ENCODE measurements at regions not wholly inside any gene's neighbourhood (a gene's known extent, or its start where the extent isn't known, plus 50 kb on each side); places are given as distances from the start of the nearest gene placed in this dataset.
"Not testable (repeated sequence)": the region's sequence is repeated elsewhere in the genome, so short reads cannot be mapped to it uniquely, and the experiment has no call there.

DNA sequence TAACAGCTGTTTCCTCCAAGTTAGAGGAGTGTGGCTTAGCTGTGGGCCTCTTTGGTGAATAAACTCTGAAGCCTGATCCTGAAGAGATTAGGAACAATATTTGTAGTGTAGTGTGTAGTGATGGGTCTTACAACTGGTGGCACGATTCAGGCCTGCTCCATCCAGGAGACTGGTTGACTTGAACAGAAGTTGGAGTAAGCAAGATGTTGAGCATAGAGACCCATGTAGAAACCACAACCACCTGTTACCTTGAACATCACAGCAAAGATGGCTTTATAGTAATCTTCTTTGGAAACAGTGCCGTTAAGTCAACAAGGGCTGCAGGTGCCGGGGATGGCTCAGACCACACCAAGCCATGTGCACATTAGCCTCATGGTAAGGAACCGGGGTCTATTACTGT lies 74.2 kb upstream of the RASGRP1 start:
- TF ChIP-seq SMC3 (conservative IDR thresholded peaks at IDR 0.05; ENCODE audit: poor library complexity) (no peak), EZH2 (IDR thresholded peaks at IDR 0.05; ENCODE audit: borderline replicate concordance, insufficient read depth, low read length, poor library complexity, severe bottlenecking) (no peak), TAF1 (IDR thresholded peaks at IDR 0.05; ENCODE audit: low read depth) (no peak), EP300 (conservative IDR thresholded peaks at IDR 0.05; ENCODE audit: poor library complexity, severe bottlenecking) (no peak), RAD21 (conservative IDR thresholded peaks at IDR 0.05) (no peak), MXI1 (conservative IDR thresholded peaks at IDR 0.05; ENCODE audit: poor library complexity, severe bottlenecking) (no peak), POLR2AphosphoS5 (IDR thresholded peaks at IDR 0.05) (no peak)
- TF ChIP-seq, protein P1, sequence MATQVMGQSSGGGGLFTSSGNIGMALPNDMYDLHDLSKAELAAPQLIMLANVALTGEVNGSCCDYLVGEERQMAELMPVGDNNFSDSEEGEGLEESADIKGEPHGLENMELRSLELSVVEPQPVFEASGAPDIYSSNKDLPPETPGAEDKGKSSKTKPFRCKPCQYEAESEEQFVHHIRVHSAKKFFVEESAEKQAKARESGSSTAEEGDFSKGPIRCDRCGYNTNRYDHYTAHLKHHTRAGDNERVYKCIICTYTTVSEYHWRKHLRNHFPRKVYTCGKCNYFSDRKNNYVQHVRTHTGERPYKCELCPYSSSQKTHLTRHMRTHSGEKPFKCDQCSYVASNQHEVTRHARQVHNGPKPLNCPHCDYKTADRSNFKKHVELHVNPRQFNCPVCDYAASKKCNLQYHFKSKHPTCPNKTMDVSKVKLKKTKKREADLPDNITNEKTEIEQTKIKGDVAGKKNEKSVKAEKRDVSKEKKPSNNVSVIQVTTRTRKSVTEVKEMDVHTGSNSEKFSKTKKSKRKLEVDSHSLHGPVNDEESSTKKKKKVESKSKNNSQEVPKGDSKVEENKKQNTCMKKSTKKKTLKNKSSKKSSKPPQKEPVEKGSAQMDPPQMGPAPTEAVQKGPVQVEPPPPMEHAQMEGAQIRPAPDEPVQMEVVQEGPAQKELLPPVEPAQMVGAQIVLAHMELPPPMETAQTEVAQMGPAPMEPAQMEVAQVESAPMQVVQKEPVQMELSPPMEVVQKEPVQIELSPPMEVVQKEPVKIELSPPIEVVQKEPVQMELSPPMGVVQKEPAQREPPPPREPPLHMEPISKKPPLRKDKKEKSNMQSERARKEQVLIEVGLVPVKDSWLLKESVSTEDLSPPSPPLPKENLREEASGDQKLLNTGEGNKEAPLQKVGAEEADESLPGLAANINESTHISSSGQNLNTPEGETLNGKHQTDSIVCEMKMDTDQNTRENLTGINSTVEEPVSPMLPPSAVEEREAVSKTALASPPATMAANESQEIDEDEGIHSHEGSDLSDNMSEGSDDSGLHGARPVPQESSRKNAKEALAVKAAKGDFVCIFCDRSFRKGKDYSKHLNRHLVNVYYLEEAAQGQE (IDR thresholded peaks at IDR 0.05; ENCODE audit: borderline replicate concordance) = no peak
- TF ChIP-seq, protein P2, sequence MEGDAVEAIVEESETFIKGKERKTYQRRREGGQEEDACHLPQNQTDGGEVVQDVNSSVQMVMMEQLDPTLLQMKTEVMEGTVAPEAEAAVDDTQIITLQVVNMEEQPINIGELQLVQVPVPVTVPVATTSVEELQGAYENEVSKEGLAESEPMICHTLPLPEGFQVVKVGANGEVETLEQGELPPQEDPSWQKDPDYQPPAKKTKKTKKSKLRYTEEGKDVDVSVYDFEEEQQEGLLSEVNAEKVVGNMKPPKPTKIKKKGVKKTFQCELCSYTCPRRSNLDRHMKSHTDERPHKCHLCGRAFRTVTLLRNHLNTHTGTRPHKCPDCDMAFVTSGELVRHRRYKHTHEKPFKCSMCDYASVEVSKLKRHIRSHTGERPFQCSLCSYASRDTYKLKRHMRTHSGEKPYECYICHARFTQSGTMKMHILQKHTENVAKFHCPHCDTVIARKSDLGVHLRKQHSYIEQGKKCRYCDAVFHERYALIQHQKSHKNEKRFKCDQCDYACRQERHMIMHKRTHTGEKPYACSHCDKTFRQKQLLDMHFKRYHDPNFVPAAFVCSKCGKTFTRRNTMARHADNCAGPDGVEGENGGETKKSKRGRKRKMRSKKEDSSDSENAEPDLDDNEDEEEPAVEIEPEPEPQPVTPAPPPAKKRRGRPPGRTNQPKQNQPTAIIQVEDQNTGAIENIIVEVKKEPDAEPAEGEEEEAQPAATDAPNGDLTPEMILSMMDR (IDR thresholded peaks at IDR 0.05; ENCODE audit: poor library complexity, severe bottlenecking) = no peak
- H3K27ac ChIP-seq (ENCODE audit: low read length) = no peak overlapping the region

DNA sequence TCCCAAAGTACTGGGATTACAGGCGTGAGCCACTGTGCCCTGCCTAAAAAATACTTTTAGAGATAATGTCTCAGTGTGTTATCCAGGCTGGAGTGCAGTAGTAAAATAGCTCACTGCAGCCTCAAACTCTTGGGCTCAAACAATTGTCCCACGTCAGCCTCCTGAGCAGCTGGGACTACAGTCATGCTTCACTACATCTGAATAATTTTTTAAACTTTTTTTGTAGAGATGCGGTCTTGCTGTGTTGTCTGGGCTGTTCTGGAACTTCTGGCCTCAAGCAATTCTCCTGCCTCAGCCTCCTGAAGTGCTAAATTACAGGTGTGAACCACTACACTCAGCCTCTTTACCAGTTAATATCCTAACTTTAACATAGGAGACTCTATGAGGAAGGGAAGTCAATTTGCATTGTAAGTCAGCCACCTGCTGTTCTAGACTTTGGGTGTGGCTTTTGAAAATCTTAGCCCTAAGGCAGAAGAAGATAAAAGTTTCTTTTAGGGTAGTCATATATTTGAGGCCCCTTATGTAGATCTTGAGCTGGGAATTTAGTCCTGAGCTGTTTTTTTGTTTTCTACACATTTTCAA lies 78.2 kb upstream of the RASGRP1 start:
- Histone ChIP-seq H3K36me3 (ENCODE audit: insufficient read depth, low read length) (no peaks in the 10 kb centered on the region), H3K79me2 (replicated peaks; ENCODE audit: insufficient read depth, low read length) (no peaks in the 10 kb centered on the region), H3K27ac (ENCODE audit: low read length) (no peak overlapping the region), H3K9me2 (ENCODE audit: insufficient read depth, low read length) (no peaks in the 10 kb centered on the region), H3K4me3 (ENCODE audit: low read length) (no peak overlapping the region), H4K20me1 (ENCODE audit: insufficient read depth) (no peaks in the 10 kb centered on the region), H3K4me2 (ENCODE audit: low read length) (no peak overlapping the region), H2AFZ (ENCODE audit: low read depth, low read length) (no peak overlapping the region), H3F3A (ENCODE audit: insufficient read depth, low read length, poor library complexity, severe bottlenecking) (no peaks in the 10 kb centered on the region), H3K9me3 (ENCODE audit: low read length) (no peaks in the 10 kb centered on the region), H3K9ac (ENCODE audit: low read length) (no peak overlapping the region), H3K27me3 (ENCODE audit: insufficient read depth, low read depth, low read length) (no peaks in the 10 kb centered on the region)
- no peak for TF ChIP-seq TAF1 (IDR thresholded peaks at IDR 0.05; ENCODE audit: low read depth)
- no peak for TF ChIP-seq RAD21 (conservative IDR thresholded peaks at IDR 0.05)
- TF ChIP-seq EP300 (conservative IDR thresholded peaks at IDR 0.05; ENCODE audit: poor library complexity, severe bottlenecking) = no peak
- TF ChIP-seq, protein P1 (IDR thresholded peaks at IDR 0.05; ENCODE audit: borderline replicate concordance) = no peak
- TF ChIP-seq POLR2AphosphoS5 (IDR thresholded peaks at IDR 0.05) = no peak
- no peak for TF ChIP-seq MXI1 (conservative IDR thresholded peaks at IDR 0.05; ENCODE audit: poor library complexity, severe bottlenecking)
- TF ChIP-seq EZH2 (IDR thresholded peaks at IDR 0.05; ENCODE audit: borderline replicate concordance, insufficient read depth, low read length, poor library complexity, severe bottlenecking) = no peak
- TF ChIP-seq SMC3 (conservative IDR thresholded peaks at IDR 0.05; ENCODE audit: poor library complexity) = no peak

More for the DNA sequence above, 74.2 kb upstream of the RASGRP1 start:
- no peaks in the 10 kb centered on the region for H4K20me1 ChIP-seq (ENCODE audit: insufficient read depth)
- H3K36me3 ChIP-seq (ENCODE audit: insufficient read depth, low read length) = no peaks in the 10 kb centered on the region
- no peak overlapping the region for H3K4me3 ChIP-seq (ENCODE audit: low read length)
- no peaks in the 10 kb centered on the region for H3K79me2 ChIP-seq (replicated peaks; ENCODE audit: insufficient read depth, low read length)
- H3K9ac ChIP-seq (ENCODE audit: low read length) = no peak overlapping the region
- no peak overlapping the region for H3K4me2 ChIP-seq (ENCODE audit: low read length)
- no peaks in the 10 kb centered on the region for H3K9me3 ChIP-seq (ENCODE audit: low read length)
- H2AFZ ChIP-seq (ENCODE audit: low read depth, low read length) = no peak overlapping the region
- no peaks in the 10 kb centered on the region for H3K9me2 ChIP-seq (ENCODE audit: insufficient read depth, low read length)
- no peaks in the 10 kb centered on the region for H3F3A ChIP-seq (ENCODE audit: insufficient read depth, low read length, poor library complexity, severe bottlenecking)
- no peaks in the 10 kb centered on the region for H3K27me3 ChIP-seq (ENCODE audit: insufficient read depth, low read depth, low read length)

DNA sequence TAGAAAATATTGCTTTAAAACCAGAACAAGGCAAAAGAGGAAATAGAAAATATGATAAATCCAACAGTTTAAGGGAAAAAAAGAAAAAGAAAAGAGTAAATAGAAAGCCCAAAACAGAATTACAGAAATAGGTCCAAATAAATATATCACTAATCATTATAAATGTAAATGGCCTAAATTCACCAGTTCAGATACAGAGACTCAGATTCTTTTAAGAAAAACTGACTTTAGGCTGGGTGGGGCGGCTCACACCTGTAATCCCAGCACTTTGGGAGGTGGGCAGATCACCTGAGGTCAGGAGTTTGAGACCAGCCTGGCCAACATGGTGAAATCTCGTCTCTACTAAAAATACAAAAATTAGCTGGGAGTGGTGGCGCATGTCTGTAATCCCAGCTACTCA lies 79.7 kb upstream of the RASGRP1 start:
- not testable (repeated sequence) for H3K36me3 ChIP-seq (ENCODE audit: insufficient read depth, low read length); H4K20me1 ChIP-seq (ENCODE audit: insufficient read depth); H3K4me3 ChIP-seq (ENCODE audit: low read length); H3K9ac ChIP-seq (ENCODE audit: low read length); H3K27me3 ChIP-seq (ENCODE audit: insufficient read depth, low read depth, low read length); H3K9me2 ChIP-seq (ENCODE audit: insufficient read depth, low read length); H3K27ac ChIP-seq (ENCODE audit: low read length); H3F3A ChIP-seq (ENCODE audit: insufficient read depth, low read length, poor library complexity, severe bottlenecking); H3K79me2 ChIP-seq (replicated peaks; ENCODE audit: insufficient read depth, low read length); H3K9me3 ChIP-seq (ENCODE audit: low read length); H3K4me2 ChIP-seq (ENCODE audit: low read length); H2AFZ ChIP-seq (ENCODE audit: low read depth, low read length)
